ENCODE measurements at regions not wholly inside any gene's neighbourhood (a gene's known extent, or its start where the extent isn't known, plus 50 kb on each side); places are given as distances from the start of the nearest gene placed in this dataset.

GRCh38 chr5:128633901-128634300 lies 95.9 kb upstream of the FBN2 start:
- intact Hi-C loops (cut with micrococcal nuclease; ENCODE audit: unreplicated experiment) = no loop called here
- DNase-seq = no peak
- H3K36me3 Mint-ChIP-seq (ENCODE audit: insufficient read depth, unreplicated experiment) = no peaks in the 10 kb centered on the region
- no peaks in the 10 kb centered on the region for H3K27me3 Mint-ChIP-seq (ENCODE audit: unreplicated experiment)
- H3K4me3 Mint-ChIP-seq (ENCODE audit: low read depth, unreplicated experiment) = no peak overlapping the region
- H3K9me3 Mint-ChIP-seq (ENCODE audit: low read depth, unreplicated experiment) = no peaks in the 10 kb centered on the region
- CTCF ChIA-PET = interaction anchor here (0.6 kb wide), 1 partner anchor 32 kb away, joined by 3 read pairs; no protein-coding TSS in a partner anchor
- no peaks in the 10 kb centered on the region for H3K4me1 Mint-ChIP-seq (ENCODE audit: low read depth, unreplicated experiment)
- no peak overlapping the region for H3K27ac Mint-ChIP-seq (ENCODE audit: unreplicated experiment)
- no peak for TF ChIP-seq CTCF (IDR thresholded peaks at IDR 0.05; ENCODE audit: unreplicated experiment)
- BruUV-seq (replicated peaks) = no TSS peak

DNA sequence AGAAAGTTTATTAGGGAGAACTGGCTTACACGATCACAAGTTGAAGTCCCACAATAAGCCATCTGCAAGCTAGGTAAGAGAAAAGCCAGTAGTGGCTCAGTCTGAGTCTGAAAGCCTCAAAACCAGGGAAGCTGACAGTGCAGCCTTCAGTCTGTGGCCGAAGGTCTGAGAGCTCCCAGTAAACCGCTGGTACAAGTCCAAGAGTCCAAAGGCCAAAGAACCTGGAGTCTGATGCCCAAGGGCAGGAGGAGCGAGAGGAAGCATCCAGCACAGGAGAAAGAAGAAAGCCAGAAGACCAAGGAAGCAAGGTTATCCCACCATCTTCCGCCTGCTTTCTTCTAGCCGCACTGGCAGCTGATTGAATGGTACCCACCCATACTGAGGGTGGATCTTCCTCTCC lies 97.3 kb upstream of the FBN2 start:
- Mint-ChIP-seq H3K9me3 (ENCODE audit: low read depth, unreplicated experiment) (no peaks in the 10 kb centered on the region), H3K4me3 (ENCODE audit: low read depth, unreplicated experiment) (no peak overlapping the region), H3K36me3 (ENCODE audit: insufficient read depth, unreplicated experiment) (no peaks in the 10 kb centered on the region), H3K4me1 (ENCODE audit: low read depth, unreplicated experiment) (no peaks in the 10 kb centered on the region), H3K27ac (ENCODE audit: unreplicated experiment) (no peak overlapping the region), H3K27me3 (ENCODE audit: unreplicated experiment) (no peaks in the 10 kb centered on the region)
- no peak for TF ChIP-seq CTCF (IDR thresholded peaks at IDR 0.05; ENCODE audit: unreplicated experiment)
- CTCF ChIA-PET = no interaction called here
- intact Hi-C loops (cut with micrococcal nuclease; ENCODE audit: unreplicated experiment) = no loop called here
- BruUV-seq (replicated peaks) = no TSS peak
- no peak for DNase-seq

DNA sequence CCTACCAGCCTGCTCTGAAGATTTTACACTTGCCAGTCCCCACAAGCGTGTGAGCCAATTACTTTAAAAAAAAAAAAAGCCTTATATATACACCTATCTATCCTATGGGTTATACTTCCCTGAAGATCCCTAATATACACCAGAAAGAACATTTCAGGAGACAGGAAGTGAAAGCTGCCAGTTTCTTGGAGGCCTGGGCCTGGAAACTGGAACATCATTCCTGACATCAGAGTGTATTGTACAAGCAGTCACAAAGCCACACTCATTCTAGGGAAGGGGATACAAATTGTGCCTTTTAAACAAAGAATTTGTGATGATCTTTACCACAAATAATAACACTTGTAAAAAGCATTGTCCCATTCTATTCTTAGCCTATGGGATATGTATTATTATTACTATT lies 98.3 kb upstream of the FBN2 start:
- Mint-ChIP-seq H3K27ac (ENCODE audit: unreplicated experiment) (no peak overlapping the region), H3K36me3 (ENCODE audit: insufficient read depth, unreplicated experiment) (no peaks in the 10 kb centered on the region), H3K9me3 (ENCODE audit: low read depth, unreplicated experiment) (no peaks in the 10 kb centered on the region), H3K4me1 (ENCODE audit: low read depth, unreplicated experiment) (no peaks in the 10 kb centered on the region), H3K4me3 (ENCODE audit: low read depth, unreplicated experiment) (no peak overlapping the region), H3K27me3 (ENCODE audit: unreplicated experiment) (no peaks in the 10 kb centered on the region)
- BruUV-seq (replicated peaks) = no TSS peak
- CTCF ChIA-PET = no interaction called here
- no peak for TF ChIP-seq CTCF (IDR thresholded peaks at IDR 0.05; ENCODE audit: unreplicated experiment)
- intact Hi-C loops (cut with micrococcal nuclease; ENCODE audit: unreplicated experiment) = no loop called here
- no peak for DNase-seq

DNA sequence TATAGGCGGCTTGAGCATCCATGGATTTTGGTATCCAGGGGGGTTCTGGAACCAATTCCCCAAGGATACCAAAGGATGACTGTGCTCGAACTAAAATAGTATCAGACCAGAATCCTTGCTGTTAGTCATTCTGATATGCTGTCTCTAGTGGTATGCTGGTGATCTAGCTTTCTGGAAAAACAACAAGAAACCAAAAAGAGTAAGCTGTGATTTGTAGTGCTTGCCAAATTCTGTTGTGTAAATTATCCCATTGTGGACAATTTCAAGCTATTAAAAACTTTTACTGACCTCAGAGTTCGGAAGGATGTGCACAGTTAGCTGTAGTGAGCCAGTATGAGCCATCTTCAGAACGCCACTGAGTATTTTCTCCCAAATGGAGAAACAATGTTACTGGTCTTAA lies 99.0 kb upstream of the FBN2 start:
- no peak overlapping the region for H3K27ac Mint-ChIP-seq (ENCODE audit: unreplicated experiment)
- no peaks in the 10 kb centered on the region for H3K27me3 Mint-ChIP-seq (ENCODE audit: unreplicated experiment)

More for the DNA sequence above, 99.0 kb upstream of the FBN2 start:
- H3K4me3 Mint-ChIP-seq (ENCODE audit: low read depth, unreplicated experiment) = no peak overlapping the region
- no TSS peak for BruUV-seq (replicated peaks)
- no peaks in the 10 kb centered on the region for H3K9me3 Mint-ChIP-seq (ENCODE audit: low read depth, unreplicated experiment)
- H3K36me3 Mint-ChIP-seq (ENCODE audit: insufficient read depth, unreplicated experiment) = no peaks in the 10 kb centered on the region
- CTCF ChIA-PET = no interaction called here
- H3K4me1 Mint-ChIP-seq (ENCODE audit: low read depth, unreplicated experiment) = no peaks in the 10 kb centered on the region
- intact Hi-C loops (cut with micrococcal nuclease; ENCODE audit: unreplicated experiment) = no loop called here
- no peak for DNase-seq
- no peak for TF ChIP-seq CTCF (IDR thresholded peaks at IDR 0.05; ENCODE audit: unreplicated experiment)

Data from Calu3 (cell line).